SK-N-SH (cell line): ENCODE measurements at regions not wholly inside any gene's neighbourhood (a gene's known extent, or its start where the extent isn't known, plus 50 kb on each side); places are given as distances from the start of the nearest gene placed in this dataset.

Source experiments
- EP300 ChIP-seq, 2 experiments: IDR thresholded peaks; 2 replicates each; pipeline versions ENCODE4 v1.4.0 to v1.6.1; 2012; ENCODE audit warnings: borderline replicate concordance in 1 of 2, low read depth in 1 of 2, low read length in 1 of 2
- EZH2phosphoT487 ChIP-seq: fragments of 200-600 bp; sonication (generic); IDR thresholded peaks from 2 replicates; pipeline ENCODE4 v1.6.1; 2017; ENCODE audit warnings: low read depth, mixed run types, mild to moderate bottlenecking, antibody characterized with exemption, moderate library complexity, borderline replicate concordance
- MXI1 ChIP-seq: IDR thresholded peaks from 2 replicates; pipeline ENCODE4 v1.6.1; 2012; ENCODE audit warnings: mild to moderate bottlenecking, low read depth, low read length, improper control_type of control experiment
- PBX3 ChIP-seq: IDR thresholded peaks from 2 replicates; pipeline ENCODE4; 2012
- POLR2AphosphoS5 ChIP-seq: IDR thresholded peaks from 2 replicates; pipeline ENCODE4 v1.6.1; 2012; ENCODE audit warnings: low read depth, low read length
- RAD21 ChIP-seq: IDR thresholded peaks from 2 replicates; pipeline ENCODE4 v1.6.1; 2012; ENCODE audit warnings: mild to moderate bottlenecking, low read length
- RFX5 ChIP-seq: IDR thresholded peaks from 2 replicates; pipeline ENCODE4 v1.6.1; 2012; ENCODE audit warnings: mild to moderate bottlenecking, improper control_type of control experiment, low read length
- SMC3 ChIP-seq: IDR thresholded peaks from 2 replicates; pipeline ENCODE4 v1.6.1; 2012; ENCODE audit warnings: low read depth, low read length, improper control_type of control experiment
- TAF1 ChIP-seq: IDR thresholded peaks from 2 replicates; pipeline ENCODE4 v1.6.1; 2012; ENCODE audit warnings: low read depth, mild to moderate bottlenecking, low read length, moderate library complexity, borderline replicate concordance
- TF ChIP-seq, protein P1 (sequence below): fragments of 200-600 bp; sonication (generic); IDR thresholded peaks from 2 replicates; pipeline ENCODE4 v1.6.1; 2017; ENCODE audit warnings: antibody characterized with exemption, mild to moderate bottlenecking, moderate library complexity
- TF ChIP-seq, protein P2 (sequence below): fragments of 150-350 bp; IDR thresholded peaks from 2 replicates; pipeline ENCODE4 v1.6.1; 2017; ENCODE audit warnings: antibody characterized with exemption, low read length, low read depth, borderline replicate concordance
- TF ChIP-seq, protein P3 (sequence below): fragments of 150-350 bp; IDR thresholded peaks from 2 replicates; pipeline ENCODE4 v1.6.1; 2016; ENCODE audit warnings: mild to moderate bottlenecking, low read depth, low read length

GRCh38 chr3:128555841-128556240 lies 62.8 kb upstream of the GATA2 start:
- no peak for TF ChIP-seq PBX3
- TF ChIP-seq POLR2AphosphoS5: no peak
- no peak for TF ChIP-seq RAD21
- TF ChIP-seq MXI1: no peak
- TF ChIP-seq EP300 (IDR thresholded peaks at IDR 0.05; ENCODE audit: borderline replicate concordance in 1 of 2, low read depth in 1 of 2, low read length in 1 of 2): no peak
- no peak for TF ChIP-seq SMC3
- TF ChIP-seq, protein P1, sequence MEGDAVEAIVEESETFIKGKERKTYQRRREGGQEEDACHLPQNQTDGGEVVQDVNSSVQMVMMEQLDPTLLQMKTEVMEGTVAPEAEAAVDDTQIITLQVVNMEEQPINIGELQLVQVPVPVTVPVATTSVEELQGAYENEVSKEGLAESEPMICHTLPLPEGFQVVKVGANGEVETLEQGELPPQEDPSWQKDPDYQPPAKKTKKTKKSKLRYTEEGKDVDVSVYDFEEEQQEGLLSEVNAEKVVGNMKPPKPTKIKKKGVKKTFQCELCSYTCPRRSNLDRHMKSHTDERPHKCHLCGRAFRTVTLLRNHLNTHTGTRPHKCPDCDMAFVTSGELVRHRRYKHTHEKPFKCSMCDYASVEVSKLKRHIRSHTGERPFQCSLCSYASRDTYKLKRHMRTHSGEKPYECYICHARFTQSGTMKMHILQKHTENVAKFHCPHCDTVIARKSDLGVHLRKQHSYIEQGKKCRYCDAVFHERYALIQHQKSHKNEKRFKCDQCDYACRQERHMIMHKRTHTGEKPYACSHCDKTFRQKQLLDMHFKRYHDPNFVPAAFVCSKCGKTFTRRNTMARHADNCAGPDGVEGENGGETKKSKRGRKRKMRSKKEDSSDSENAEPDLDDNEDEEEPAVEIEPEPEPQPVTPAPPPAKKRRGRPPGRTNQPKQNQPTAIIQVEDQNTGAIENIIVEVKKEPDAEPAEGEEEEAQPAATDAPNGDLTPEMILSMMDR: no peak
- TF ChIP-seq, protein P2, sequence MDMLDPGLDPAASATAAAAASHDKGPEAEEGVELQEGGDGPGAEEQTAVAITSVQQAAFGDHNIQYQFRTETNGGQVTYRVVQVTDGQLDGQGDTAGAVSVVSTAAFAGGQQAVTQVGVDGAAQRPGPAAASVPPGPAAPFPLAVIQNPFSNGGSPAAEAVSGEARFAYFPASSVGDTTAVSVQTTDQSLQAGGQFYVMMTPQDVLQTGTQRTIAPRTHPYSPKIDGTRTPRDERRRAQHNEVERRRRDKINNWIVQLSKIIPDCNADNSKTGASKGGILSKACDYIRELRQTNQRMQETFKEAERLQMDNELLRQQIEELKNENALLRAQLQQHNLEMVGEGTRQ: no peak
- no peak for TF ChIP-seq RFX5
- TF ChIP-seq, protein P3, sequence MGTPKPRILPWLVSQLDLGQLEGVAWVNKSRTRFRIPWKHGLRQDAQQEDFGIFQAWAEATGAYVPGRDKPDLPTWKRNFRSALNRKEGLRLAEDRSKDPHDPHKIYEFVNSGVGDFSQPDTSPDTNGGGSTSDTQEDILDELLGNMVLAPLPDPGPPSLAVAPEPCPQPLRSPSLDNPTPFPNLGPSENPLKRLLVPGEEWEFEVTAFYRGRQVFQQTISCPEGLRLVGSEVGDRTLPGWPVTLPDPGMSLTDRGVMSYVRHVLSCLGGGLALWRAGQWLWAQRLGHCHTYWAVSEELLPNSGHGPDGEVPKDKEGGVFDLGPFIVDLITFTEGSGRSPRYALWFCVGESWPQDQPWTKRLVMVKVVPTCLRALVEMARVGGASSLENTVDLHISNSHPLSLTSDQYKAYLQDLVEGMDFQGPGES: no peak
- TF ChIP-seq EZH2phosphoT487: no peak
- no peak for TF ChIP-seq TAF1
